Forelimb muscle (tissue), 1 donor: ENCODE measurements at regions not wholly inside any gene's neighbourhood (a gene's known extent, or its start where the extent isn't known, plus 50 kb on each side); places are given as distances from the start of the nearest gene placed in this dataset.

Experiments
- DNase-seq: peaks from one replicate; pipeline ENCODE4 v3.0.0-alpha.2; 2013; ENCODE audit warnings: low read depth

GRCh38 chr6:14455427-14455826, 337.9 kb downstream of the CD83 start:
- DNase-seq, result no peak

DNA sequence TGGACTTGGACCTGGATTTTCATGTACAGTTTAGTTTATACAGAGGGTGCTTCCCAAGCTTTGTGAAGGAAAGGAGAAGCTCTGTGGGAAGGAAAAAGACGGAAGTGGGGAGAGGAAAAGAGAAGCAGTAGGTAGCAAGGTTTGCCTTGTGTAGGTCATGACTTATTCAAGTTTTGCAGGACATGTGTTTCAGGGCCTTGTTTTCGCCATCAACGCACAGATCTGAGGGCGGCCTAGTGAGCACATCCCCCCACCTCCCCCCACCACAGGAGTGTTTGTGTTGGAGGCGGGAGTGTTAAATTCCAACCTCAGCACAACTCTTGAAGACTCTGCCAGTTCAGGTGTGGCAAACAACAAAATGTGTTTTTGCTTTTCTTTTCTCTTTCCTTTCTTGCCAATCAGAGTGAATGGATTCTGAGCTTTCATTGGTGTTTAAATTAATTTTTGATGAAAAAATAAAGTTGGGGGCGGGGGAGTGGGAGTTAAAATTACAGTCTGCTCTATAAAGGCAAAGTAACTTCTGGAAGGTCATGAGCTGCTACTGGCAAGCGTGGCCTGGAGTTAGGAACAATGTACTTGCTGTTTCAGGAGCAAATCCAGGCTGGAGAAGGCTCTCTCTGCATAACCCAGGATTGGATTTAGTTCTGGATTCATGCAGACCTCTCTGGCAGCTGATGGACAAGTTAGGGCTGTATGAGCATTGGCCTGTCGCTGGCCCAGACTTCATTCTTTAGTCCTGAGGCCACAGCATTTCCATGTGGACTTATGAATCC, 338.5 kb downstream of the CD83 start:
- no peak for DNase-seq

DNA sequence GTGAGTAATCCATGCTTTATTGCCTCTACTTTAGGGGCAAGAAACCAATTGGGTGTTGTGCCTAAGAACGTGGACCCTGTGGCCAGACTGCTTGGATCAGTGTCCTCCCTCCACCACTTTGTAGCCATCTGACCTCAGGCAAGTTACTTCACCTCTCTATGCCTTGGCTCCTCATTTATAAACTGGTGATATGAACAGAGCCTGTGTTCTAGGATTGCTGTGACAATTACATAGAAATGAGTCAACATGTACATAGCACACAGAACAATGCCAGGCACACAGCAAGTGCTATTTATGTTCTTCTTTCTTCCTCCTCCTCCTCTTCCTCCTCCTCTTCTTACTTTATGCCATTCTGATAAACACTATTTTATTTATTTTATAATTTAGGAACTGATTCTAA, 339.4 kb downstream of the CD83 start:
- no peak for DNase-seq

DNA sequence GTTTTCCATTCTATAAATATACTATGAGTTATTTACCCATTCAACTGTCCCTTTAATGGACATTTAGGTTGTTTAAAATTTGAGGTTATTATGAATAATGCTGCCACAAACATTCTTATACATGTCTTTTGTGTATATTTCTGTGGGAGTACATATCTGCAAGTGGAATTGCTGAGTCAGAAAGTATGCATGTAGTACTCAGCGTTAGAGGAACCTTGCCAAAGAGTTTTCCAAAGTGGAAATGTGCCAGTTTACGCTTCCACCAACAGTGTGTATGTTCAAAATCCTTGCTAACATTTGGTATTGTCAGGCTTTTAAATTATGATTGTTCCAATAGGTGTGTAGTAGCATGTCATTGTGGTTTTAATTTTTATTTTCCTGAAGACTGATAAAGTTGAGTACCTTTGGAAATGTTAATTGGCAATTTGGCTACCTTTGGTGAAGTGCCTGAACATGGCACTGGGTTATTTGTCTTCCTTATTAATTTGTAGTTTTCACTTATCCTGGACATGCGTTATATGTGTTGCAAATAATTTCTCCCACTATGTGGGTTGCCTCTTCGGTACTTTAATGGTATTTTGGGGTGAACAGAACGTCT, 341.2 kb downstream of the CD83 start:
- no peak for DNase-seq

GRCh38 chr6:14459315-14459714, 341.7 kb downstream of the CD83 start:
- DNase-seq, result no peak

GRCh38 chr6:14460556-14460955, 343.0 kb downstream of the CD83 start:
- DNase-seq, result no peak

GRCh38 chr6:14462135-14462534, 344.6 kb downstream of the CD83 start:
- DNase-seq, result no peak

- DNase-seq, result no peak
Measured at GRCh38 chr6:14462566-14462965, 345.0 kb downstream of the CD83 start.

GRCh38 chr6:14463110-14463509, 345.5 kb downstream of the CD83 start:
- no peak for DNase-seq

GRCh38 chr6:14464055-14464454, 346.5 kb downstream of the CD83 start:
- DNase-seq, result no peak

DNA sequence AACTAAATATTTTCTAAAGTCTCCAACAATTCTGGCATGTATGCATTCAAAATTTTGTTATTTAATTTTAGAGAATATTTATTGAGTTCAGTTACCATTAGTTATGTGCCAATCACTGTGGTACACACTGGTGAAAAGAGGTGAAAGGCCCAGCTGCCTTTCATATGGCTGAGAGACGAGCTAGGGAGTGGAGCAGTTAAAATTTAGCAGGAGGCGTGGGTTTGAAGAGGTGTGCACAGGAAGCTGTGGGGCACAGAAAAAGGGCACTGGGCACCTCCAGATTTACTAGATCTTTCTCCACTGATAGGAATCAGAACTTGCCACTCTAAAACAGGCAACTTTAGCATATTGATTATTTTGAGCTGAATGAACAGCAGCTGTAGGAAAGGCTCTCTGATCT, 347.1 kb downstream of the CD83 start:
- no peak for DNase-seq

DNA sequence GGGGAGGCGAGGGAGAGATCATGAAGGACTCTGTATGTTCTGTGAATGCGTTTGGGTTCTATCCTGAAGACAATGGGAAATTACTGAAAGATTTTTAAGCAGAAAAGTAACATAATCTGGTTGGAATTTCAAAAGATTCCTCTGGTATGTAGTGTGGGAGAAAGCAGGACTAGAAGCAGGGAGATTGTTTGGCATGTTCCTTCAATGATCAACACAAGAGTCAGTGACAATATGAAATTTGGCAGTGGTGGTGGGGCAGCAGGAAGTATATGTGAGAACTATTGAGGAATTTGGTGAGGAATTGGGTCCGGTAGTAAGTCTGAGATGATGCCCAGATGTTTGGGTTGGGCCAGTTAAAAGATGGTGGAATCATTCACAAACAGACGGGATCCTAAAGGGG, 348.7 kb downstream of the CD83 start:
- DNase-seq, result no peak

- no peak for DNase-seq
Measured at GRCh38 chr6:14467591-14467990, 350.0 kb downstream of the CD83 start.

DNA sequence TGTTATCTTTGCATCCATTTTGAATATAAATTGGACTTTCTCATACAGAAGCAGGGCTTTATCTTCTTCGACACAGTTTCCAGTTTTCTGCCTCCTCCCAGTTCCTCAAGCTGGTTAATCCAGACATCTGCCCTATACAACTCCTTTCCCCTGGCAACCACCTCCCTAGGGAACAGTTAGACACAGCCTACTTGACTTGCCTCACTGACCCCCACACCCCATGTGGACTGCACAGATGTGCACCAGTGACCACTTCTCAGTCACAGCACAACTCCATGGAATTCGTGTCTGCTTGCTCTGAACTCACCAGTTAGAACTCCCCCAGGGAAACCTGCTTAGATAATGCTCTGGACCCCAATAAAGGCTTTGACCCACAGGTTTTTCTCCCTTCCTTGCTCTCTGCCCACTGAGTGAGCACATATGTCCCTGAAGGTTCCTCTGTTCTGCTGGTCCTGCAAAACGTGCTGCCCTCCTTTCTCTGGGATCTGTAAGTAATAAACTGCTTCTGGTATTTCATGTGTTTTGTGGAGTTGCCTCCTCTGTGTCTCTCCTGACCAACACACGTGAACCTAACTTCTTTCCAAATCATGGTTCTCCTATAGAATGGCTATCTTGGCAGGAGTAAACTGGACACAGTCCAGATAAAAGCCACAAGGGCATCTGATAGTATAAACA, 351.2 kb downstream of the CD83 start:
- no peak for DNase-seq

DNA sequence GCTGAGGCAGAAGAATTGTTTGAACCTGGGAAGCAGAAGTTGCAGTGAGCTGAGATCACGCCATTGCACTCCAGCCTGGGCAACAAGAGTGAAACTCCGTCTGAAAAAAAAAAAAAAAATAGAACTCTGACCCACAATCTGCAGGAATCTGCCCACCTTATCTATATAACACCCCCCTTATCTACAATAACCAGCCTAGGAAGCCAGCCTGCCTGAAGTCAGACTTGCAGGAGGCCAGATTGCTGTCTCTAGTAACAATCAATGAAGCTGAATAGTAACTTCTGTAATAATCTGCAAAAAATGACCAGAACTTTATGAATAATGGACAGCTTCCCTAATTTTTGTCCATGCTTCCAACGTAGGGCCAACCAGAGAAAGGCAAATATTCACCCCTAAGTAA, 352.5 kb downstream of the CD83 start:
- no peak for DNase-seq

DNA sequence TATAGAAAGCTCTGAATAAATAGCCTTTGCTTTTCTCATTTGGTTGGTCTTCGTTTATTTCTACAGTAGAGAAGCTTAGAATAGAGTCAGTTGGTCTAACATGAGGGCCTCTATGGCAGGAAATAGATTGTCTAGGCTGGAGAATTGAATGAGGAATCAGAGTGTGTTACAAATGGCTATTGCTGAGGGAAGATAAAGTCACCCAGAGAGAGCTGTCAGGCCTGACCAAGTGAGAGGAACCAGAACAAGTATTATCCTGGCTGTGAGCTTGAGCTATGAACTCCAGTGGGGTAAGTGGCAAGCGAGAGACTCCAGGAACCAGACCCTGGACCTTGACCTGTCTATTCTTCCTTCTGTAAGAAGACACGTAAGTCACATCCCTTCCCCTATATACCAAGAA, 353.1 kb downstream of the CD83 start:
- DNase-seq, result no peak

DNA sequence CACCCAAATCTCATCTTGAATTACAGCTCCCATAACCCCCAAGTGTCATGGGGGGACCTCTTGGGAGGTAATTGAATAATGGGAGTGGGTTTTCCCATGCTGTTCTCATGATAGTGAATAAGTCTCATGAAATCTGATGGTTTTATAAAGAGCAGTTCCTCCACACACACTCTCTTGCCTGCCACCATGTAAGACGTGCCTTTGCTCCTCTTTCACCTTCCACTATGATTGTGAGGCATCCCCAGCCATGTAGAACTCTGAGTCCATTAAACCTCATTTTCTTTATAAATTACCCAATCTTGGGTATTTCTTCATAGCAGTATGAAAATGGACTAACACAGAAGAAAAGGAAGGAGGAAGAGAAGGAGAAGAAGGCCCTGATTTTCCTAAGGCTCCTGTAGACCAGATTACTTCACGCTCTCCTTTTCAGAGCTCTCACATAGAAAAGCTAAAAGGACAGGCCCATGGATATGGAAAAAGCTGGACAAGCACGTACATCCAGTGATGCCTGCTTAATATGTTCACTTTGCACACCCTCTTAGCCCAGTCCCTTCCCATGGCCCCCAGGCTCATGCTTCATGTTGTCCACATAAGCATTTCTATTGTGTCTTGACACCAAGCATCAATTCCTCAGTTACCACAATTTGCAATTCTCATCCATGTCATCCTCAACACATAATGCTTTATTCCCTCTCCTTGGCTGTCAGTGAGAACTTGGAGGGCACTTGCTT, 354.8 kb downstream of the CD83 start:
- no peak for DNase-seq

GRCh38 chr6:14472986-14473337, 355.4 kb downstream of the CD83 start:
- no peak for DNase-seq

GRCh38 chr6:14474816-14475215, 357.2 kb downstream of the CD83 start:
- DNase-seq, result no peak

- no peak for DNase-seq
Measured at GRCh38 chr6:14475306-14475705, 357.7 kb downstream of the CD83 start.

GRCh38 chr6:14476793-14477531, 359.4 kb downstream of the CD83 start:
- DNase-seq, result peak; percentile 92

GRCh38 chr6:14477559-14477958, 360.0 kb downstream of the CD83 start:
- DNase-seq, result no peak
